Breast epithelium (tissue), 3 donors: ENCODE measurements at regions not wholly inside any gene's neighbourhood (a gene's known extent, or its start where the extent isn't known, plus 50 kb on each side); places are given as distances from the start of the nearest gene placed in this dataset.

Experiments used
- POLR2A ChIP-seq: fragments of 450-650 bp; IDR thresholded peaks from one replicate; pipeline ENCODE4 v1.6.1; 2016; ENCODE audit warnings: antibody characterized with exemption, mild to moderate bottlenecking, moderate library complexity
- POLR2AphosphoS5 ChIP-seq, 3 donors: sonication (generic); formaldehyde crosslinking; IDR thresholded peaks; one replicate each; pipeline ENCODE4 v1.6.1; 2017; ENCODE audit warnings: antibody characterized with exemption in 3 of 3
- TF ChIP-seq, protein P1 (sequence below), 3 donors: fragments of 450-650 bp; IDR thresholded peaks; one replicate each; pipeline ENCODE4 v1.5.1; 2016 to 2017; ENCODE audit warnings: antibody characterized with exemption in 3 of 3, mild to moderate bottlenecking in 3 of 3, moderate library complexity in 3 of 3

DNA sequence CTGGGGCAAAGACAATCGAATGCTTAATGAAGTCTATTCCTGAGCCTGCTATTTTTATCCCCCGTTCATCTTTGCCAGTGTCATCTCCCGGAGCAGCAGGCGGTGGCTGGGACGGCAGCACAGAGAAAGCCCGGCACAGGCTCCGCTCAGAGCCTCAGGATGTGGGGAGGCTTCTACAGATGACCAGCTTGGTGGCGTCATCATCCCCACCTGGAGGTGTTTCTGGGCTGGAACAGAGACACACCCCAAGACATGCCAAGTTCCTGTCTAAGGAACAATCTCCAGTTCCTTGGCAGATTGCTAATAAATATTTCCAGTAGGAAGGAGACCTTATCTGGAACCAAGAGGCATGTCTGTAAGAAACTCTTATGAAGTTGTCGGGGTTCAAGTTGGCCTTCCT is 552.4 kb upstream of the MGMT start:
- TF ChIP-seq, protein P1, sequence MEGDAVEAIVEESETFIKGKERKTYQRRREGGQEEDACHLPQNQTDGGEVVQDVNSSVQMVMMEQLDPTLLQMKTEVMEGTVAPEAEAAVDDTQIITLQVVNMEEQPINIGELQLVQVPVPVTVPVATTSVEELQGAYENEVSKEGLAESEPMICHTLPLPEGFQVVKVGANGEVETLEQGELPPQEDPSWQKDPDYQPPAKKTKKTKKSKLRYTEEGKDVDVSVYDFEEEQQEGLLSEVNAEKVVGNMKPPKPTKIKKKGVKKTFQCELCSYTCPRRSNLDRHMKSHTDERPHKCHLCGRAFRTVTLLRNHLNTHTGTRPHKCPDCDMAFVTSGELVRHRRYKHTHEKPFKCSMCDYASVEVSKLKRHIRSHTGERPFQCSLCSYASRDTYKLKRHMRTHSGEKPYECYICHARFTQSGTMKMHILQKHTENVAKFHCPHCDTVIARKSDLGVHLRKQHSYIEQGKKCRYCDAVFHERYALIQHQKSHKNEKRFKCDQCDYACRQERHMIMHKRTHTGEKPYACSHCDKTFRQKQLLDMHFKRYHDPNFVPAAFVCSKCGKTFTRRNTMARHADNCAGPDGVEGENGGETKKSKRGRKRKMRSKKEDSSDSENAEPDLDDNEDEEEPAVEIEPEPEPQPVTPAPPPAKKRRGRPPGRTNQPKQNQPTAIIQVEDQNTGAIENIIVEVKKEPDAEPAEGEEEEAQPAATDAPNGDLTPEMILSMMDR (IDR thresholded peaks at IDR 0.05) = no peak
- no peak for TF ChIP-seq POLR2A
- TF ChIP-seq POLR2AphosphoS5 (IDR thresholded peaks at IDR 0.05) = no peak
